Neuronal stem cell (in vitro differentiated cells): ENCODE measurements at regions not wholly inside any gene's neighbourhood (a gene's known extent, or its start where the extent isn't known, plus 50 kb on each side); places are given as distances from the start of the nearest gene placed in this dataset.

Experiments used
- DNase-seq: peaks from one replicate; pipeline ENCODE4 v3.0.0-alpha.2; 2013; ENCODE audit warnings: low spot score
- H2AFZ ChIP-seq: one replicate; pipeline ENCODE4 v1.6.1; 2013; ENCODE audit warnings: mild to moderate bottlenecking, low read length, inconsistent platforms
- H2AK5ac ChIP-seq: 2 replicates; pipeline ENCODE4 v1.6.1; 2013; ENCODE audit warnings: low read depth, mild to moderate bottlenecking, inconsistent platforms, low read length, moderate library complexity, mixed read lengths
- H2BK120ac ChIP-seq: 2 replicates; pipeline ENCODE4 v1.6.1; 2013; ENCODE audit warnings: low read depth, mild to moderate bottlenecking, inconsistent platforms, low read length, moderate library complexity, mixed read lengths
- H2BK12ac ChIP-seq: one replicate; pipeline ENCODE4 v1.6.1; 2013; ENCODE audit warnings: low read length, inconsistent platforms
- H2BK15ac ChIP-seq: 2 replicates; pipeline ENCODE4 v1.6.1; 2013; ENCODE audit warnings: mild to moderate bottlenecking, low read length, inconsistent platforms, mixed read lengths
- H2BK5ac ChIP-seq: one replicate; pipeline ENCODE4 v1.6.1; 2013; ENCODE audit warnings: inconsistent platforms, mild to moderate bottlenecking, low read length, moderate library complexity
- H3K14ac ChIP-seq: one replicate; pipeline ENCODE4 v1.6.1; 2013; ENCODE audit warnings: low read length, inconsistent platforms
- H3K18ac ChIP-seq: 2 replicates; pipeline ENCODE4 v1.6.1; 2013; ENCODE audit warnings: low read length, inconsistent platforms
- H3K23ac ChIP-seq: 2 replicates; pipeline ENCODE4 v1.6.1; 2013; ENCODE audit warnings: low read depth, mild to moderate bottlenecking, mixed read lengths, low read length, inconsistent platforms; ENCODE audit not compliant: poor library complexity
- H3K27ac ChIP-seq: replicated peaks from 3 replicates; pipeline ENCODE4 v1.5.1; 2013; ENCODE audit warnings: low read length, inconsistent platforms
- H3K27me3 ChIP-seq, 3 experiments: 2 replicates each; pipeline ENCODE4 v1.6.1; 2013; ENCODE audit warnings: low read length in 3 of 3, mild to moderate bottlenecking in 2 of 3, inconsistent platforms in 1 of 3, low read depth in 1 of 3, mixed read lengths in 1 of 3, moderate library complexity in 1 of 3; ENCODE audit not compliant: control insufficient read depth in 3 of 3, insufficient read depth in 3 of 3
- H3K36me3 ChIP-seq, 2 donors: replicated peaks in 1 of 2; 2 replicates each; pipeline ENCODE4 v1.6.1; 2013; ENCODE audit warnings: low read length in 2 of 2; ENCODE audit not compliant: control insufficient read depth in 2 of 2, insufficient read depth in 2 of 2
- H3K4ac ChIP-seq: 2 replicates; pipeline ENCODE4 v1.6.1; 2013; ENCODE audit warnings: inconsistent platforms, mild to moderate bottlenecking, low read length, moderate library complexity
- H3K4me1 ChIP-seq, 2 donors: 1 replicate in 1 of 2; 2 replicates in 1 of 2; pipeline ENCODE4 v1.6.1; 2013; ENCODE audit warnings: low read length in 2 of 2, low read depth in 1 of 2; ENCODE audit not compliant: control insufficient read depth in 2 of 2, insufficient read depth in 1 of 2
- H3K4me2 ChIP-seq: one replicate; pipeline ENCODE4 v1.6.1; 2013; ENCODE audit warnings: mild to moderate bottlenecking, low read length, inconsistent platforms; ENCODE audit not compliant: insufficient read depth, poor library complexity, severe bottlenecking
- H3K4me3 ChIP-seq, 2 donors: 2 replicates each; pipeline ENCODE4 v1.5.1; 2013; ENCODE audit warnings: low read length in 2 of 2, mild to moderate bottlenecking in 2 of 2, inconsistent platforms in 1 of 2, moderate library complexity in 1 of 2
- H3K79me1 ChIP-seq: one replicate; pipeline ENCODE4 v1.6.1; 2013; ENCODE audit warnings: low read depth, mild to moderate bottlenecking, inconsistent platforms, low read length, moderate library complexity
- H3K9ac ChIP-seq: one replicate; pipeline ENCODE4 v1.6.1; 2013; ENCODE audit warnings: mild to moderate bottlenecking, low read depth, low read length, inconsistent platforms; ENCODE audit not compliant: poor library complexity
- H3K9me3 ChIP-seq, 2 donors: replicated peaks in 1 of 2; 2 replicates each; pipeline versions ENCODE3 to v1.6.1; 2013; ENCODE audit warnings: low read length in 2 of 2, mild to moderate bottlenecking in 2 of 2, inconsistent platforms in 1 of 2, low read depth in 1 of 2, mixed read lengths in 1 of 2, moderate library complexity in 1 of 2; ENCODE audit not compliant: control insufficient read depth in 2 of 2, insufficient read depth in 1 of 2
- H4K8ac ChIP-seq: one replicate; pipeline ENCODE4 v1.6.1; 2013; ENCODE audit warnings: low read depth, mild to moderate bottlenecking, inconsistent platforms, low read length, moderate library complexity
- H4K91ac ChIP-seq: one replicate; pipeline ENCODE4 v1.6.1; 2013; ENCODE audit warnings: low read length, low read depth, mild to moderate bottlenecking, inconsistent platforms; ENCODE audit not compliant: poor library complexity
- WGBS, 2 donors: extraction: QIAGEN DNeasy Blood & Tissue Kit; methylation state at CpG; one replicate each; pipeline ENCODE4 v1.1.7; 2013; ENCODE audit warnings: missing lambda C conversion rate in 2 of 2, mixed read lengths in 1 of 2; ENCODE audit not compliant: insufficient read length in 2 of 2, insufficient replicate concordance in 1 of 2; ENCODE audit errors: extremely low coverage in 2 of 2; 5-methylcytosine and 5-hydroxymethylcytosine counted together

DNA sequence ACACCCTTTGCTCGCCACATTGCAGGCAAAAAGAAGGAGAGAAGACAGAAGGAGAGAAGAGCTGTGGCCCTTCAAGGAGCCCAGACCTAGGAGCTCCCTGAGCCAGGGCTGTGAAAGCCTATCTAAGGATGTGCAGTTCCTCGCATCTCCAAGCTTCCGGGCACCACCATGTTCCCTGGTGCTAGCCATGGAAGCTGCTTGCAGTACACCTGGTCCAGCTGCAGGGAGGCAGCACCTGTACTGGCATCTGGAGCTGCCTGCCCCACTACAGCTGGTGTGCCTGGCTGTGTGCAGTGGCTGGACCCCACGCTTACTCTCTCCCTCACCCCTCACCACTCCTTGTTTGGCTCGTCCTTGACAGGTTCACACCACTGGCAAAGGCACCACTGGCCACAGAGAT is 1111.8 kb upstream of the POT1 start:
- no peak overlapping the region for H3K27ac ChIP-seq
- no peak overlapping the region for H3K14ac ChIP-seq
- no peak overlapping the region for H2BK15ac ChIP-seq
- H3K4ac ChIP-seq = no peak overlapping the region
- no peak overlapping the region for H2BK12ac ChIP-seq
- no peak for DNase-seq
- H2AK5ac ChIP-seq = peak overlapping the region; percentile 46
- WGBS, 2 donors = no CpG with 5 or more reads among the region's 5 CpGs
- no peaks in the 10 kb centered on the region for H3K36me3 ChIP-seq
- no peak overlapping the region for H4K8ac ChIP-seq
- H3K4me3 ChIP-seq = no peak overlapping the region
- peaks cover 2% of the 10 kb centered on the region for H3K79me1 ChIP-seq
- no peak overlapping the region for H4K91ac ChIP-seq
- H3K9ac ChIP-seq = no peak overlapping the region
- H3K27me3 ChIP-seq = no peaks in the 10 kb centered on the region
- no peak overlapping the region for H3K4me2 ChIP-seq
- H2BK5ac ChIP-seq = no peak overlapping the region
- H2AFZ ChIP-seq = peak overlapping the region; percentile 9
- peaks cover 5 to 19% of the 10 kb centered on the region in 2 donors for H3K4me1 ChIP-seq
- no peaks in the 10 kb centered on the region for H3K9me3 ChIP-seq
- no peak overlapping the region for H2BK120ac ChIP-seq
- no peak overlapping the region for H3K18ac ChIP-seq
- no peak overlapping the region for H3K23ac ChIP-seq

DNA sequence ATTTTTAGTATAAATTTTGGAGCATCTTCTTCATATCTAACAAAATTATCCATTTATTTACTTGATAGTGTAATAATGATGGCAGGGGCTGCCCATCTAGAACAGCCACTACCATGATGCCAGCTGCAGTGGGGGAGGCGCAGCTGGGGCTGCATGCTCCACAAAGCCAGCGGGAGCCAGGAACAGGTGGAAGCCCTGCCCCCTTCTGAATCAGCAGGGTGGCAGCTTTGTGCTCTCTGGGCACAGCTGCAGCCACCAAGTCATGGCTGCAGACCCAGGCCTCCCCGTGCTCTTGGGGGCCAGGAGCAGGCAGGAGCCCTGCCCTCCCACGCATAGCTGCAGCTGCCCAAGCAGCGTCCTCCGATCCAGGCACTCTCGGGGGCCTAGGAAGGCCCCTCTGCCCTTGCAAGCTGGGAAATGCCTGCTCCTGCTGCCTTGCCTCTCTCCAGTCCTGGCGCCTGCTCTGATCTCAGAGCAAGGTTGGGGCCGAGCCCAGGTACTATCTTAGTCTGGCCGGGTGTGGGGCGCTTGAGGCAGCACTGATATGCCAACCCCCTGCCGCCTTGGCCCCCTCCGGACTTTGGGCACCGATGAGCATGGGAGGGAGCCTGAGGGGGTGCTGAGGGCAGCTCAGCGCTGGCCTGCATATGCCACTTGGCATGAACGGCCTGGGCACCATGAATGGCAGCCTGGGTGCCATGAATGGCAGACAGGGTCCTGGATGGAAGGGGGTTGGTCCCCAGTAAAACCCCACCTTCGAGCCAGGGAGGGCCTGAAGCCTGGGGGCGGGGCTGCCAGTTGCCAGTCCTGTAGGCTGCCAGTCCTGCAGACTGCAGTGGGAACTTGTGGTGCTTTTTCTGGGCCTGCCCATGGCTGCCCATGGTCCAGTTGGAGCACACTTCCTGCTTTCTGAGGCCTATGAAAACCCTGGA is 1110.8 kb upstream of the POT1 start:
- Histone ChIP-seq H2AFZ (peak overlapping the region; percentile 71), H4K8ac (peak overlapping the region; percentile 82), H3K27me3 (no peaks in the 10 kb centered on the region), H3K18ac (peak overlapping the region; percentile 94), H2BK120ac (no peak overlapping the region), H3K4me3 (peak overlapping the region in 1 of 2 donors; percentile 54), H3K9ac (no peak overlapping the region), H3K23ac (peak overlapping the region; percentile 43), H3K4me2 (no peak overlapping the region), H3K9me3 (no peaks in the 10 kb centered on the region), H3K27ac (no peak overlapping the region), H2AK5ac (peak overlapping the region; percentile 37), H3K4ac (peak overlapping the region; percentile 11), H3K36me3 (no peaks in the 10 kb centered on the region), H2BK12ac (peak overlapping the region; percentile 58), H3K79me1 (peaks cover 2% of the 10 kb centered on the region), H4K91ac (peak overlapping the region; percentile 72), H3K14ac (peak overlapping the region; percentile 97), H3K4me1 (peaks cover 5 to 19% of the 10 kb centered on the region in 2 donors), H2BK15ac (peak overlapping the region; percentile 75), H2BK5ac (peak overlapping the region; percentile 87)
- DNase-seq = no peak
- no CpG with 5 or more reads among the region's 18 CpGs for WGBS, 2 donors

DNA sequence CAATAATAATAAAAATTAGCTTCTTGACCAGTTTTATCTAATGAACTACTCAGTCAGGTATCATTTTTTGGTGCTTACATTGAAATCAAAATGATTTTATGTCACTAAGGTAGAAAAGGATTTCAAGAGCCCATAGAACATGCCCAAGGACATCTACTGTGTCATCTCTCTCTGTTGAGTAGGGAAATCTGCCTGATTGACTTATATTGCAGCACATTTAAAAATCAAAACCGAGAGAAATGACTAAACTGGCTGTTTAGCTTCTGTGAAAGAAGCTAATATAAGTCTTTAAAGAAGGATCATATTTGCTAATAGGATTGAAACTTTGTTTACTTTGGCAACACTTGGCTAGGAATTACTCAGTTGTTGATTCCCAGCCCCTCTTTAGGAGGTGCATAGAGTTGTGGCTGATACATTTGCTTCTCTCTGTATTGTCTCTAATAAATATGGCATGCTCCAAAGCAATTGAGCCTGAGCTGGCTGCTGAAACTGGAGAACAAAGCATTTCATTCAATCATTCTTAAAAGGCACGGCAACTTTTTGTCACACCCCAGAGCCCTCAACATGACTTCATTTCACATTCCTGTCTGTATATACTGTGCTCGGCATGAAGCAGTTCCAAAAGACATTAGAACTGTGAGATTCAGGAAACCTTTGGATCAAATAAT is 1096.9 kb upstream of the POT1 start:
- Histone ChIP-seq H2BK120ac (no peak overlapping the region), H2BK12ac (no peak overlapping the region), H2AK5ac (no peak overlapping the region), H3K27ac (no peak overlapping the region), H3K14ac (no peak overlapping the region), H2BK5ac (no peak overlapping the region), H3K4me3 (no peak overlapping the region), H3K36me3 (no peaks in the 10 kb centered on the region), H3K4me1 (peaks cover 4 to 10% of the 10 kb centered on the region in 2 donors), H2AFZ (peak overlapping the region; percentile 61), H3K4ac (no peak overlapping the region), H3K23ac (no peak overlapping the region), H4K8ac (no peak overlapping the region), H3K9me3 (no peaks in the 10 kb centered on the region), H3K27me3 (no peaks in the 10 kb centered on the region), H2BK15ac (no peak overlapping the region), H4K91ac (no peak overlapping the region), H3K18ac (no peak overlapping the region), H3K9ac (no peak overlapping the region), H3K4me2 (no peak overlapping the region), H3K79me1 (no peaks in the 10 kb centered on the region)
- peak; percentile 29 for DNase-seq
- WGBS, 2 donors = no CpG with 5 or more reads among the region's 3 CpGs

DNA sequence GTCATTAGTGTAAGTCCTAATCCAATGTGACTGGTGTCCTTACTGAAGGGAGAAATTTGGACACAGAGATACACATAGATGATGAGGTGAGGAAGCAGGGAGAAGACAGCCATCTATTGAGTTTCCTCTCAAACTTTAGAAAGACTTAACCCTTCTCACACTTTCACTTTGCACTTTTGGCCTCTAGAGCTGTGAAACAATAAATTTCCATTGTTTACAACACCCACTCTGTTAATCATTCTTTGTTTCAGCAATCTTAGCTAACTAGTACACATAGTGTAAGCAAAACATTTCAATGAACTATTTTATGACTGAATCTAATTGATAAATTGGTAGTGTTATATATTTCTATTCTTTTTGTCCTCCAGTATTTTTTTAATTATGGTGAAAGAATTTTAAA is 1092.8 kb upstream of the POT1 start:
- H3K4me3 ChIP-seq = no peak overlapping the region
- no peak overlapping the region for H2AK5ac ChIP-seq
- no peak overlapping the region for H4K91ac ChIP-seq
- H3K23ac ChIP-seq = no peak overlapping the region
- H3K4ac ChIP-seq = no peak overlapping the region
- H2BK15ac ChIP-seq = no peak overlapping the region
- H4K8ac ChIP-seq = no peak overlapping the region
- no peak overlapping the region for H3K14ac ChIP-seq
- no peak overlapping the region for H2AFZ ChIP-seq
- no peak for DNase-seq
- H3K18ac ChIP-seq = no peak overlapping the region
- no peak overlapping the region for H2BK5ac ChIP-seq
- peaks cover 2 to 10% of the 10 kb centered on the region in 2 donors for H3K4me1 ChIP-seq
- no peak overlapping the region for H3K4me2 ChIP-seq
- no peaks in the 10 kb centered on the region for H3K36me3 ChIP-seq
- no peak overlapping the region for H2BK12ac ChIP-seq
- H3K79me1 ChIP-seq = no peaks in the 10 kb centered on the region
- no peak overlapping the region for H3K9ac ChIP-seq
- no peak overlapping the region for H2BK120ac ChIP-seq
- H3K27ac ChIP-seq = no peak overlapping the region
- no peaks in the 10 kb centered on the region for H3K27me3 ChIP-seq
- H3K9me3 ChIP-seq = no peaks in the 10 kb centered on the region
